HEK293 (cell line): ENCODE measurements at regions not wholly inside any gene's neighbourhood (a gene's known extent, or its start where the extent isn't known, plus 50 kb on each side); places are given as distances from the start of the nearest gene placed in this dataset.

Experiments
- CTCF ChIP-seq: fragments of 450-650 bp; formaldehyde crosslinking; IDR thresholded peaks from 2 replicates; pipeline ENCODE4 v1.5.1; 2016; ENCODE audit warnings: missing biosample characterization, missing genetic modification characterization
- TCF7L2 ChIP-seq: IDR thresholded peaks from 2 replicates; pipeline ENCODE4 v1.6.1; 2011; ENCODE audit warnings: low read depth, mild to moderate bottlenecking, inconsistent platforms, low read length, moderate library complexity, borderline replicate concordance
- YY1 ChIP-seq: fragments of 450-650 bp; formaldehyde crosslinking; IDR thresholded peaks from 2 replicates; pipeline ENCODE4 v1.5.1; 2018; ENCODE audit warnings: missing biosample characterization, missing genetic modification characterization
- ZNF488 ChIP-seq: fragments of 450-650 bp; formaldehyde crosslinking; IDR thresholded peaks from 2 replicates; pipeline ENCODE4 v1.5.1; 2016; ENCODE audit warnings: missing biosample characterization, missing genetic modification characterization
- ZNF639 ChIP-seq: fragments of 450-650 bp; formaldehyde crosslinking; IDR thresholded peaks from 2 replicates; pipeline ENCODE4 v1.5.1; 2016; ENCODE audit warnings: missing biosample characterization, missing genetic modification characterization
- ZNF654 ChIP-seq: fragments of 450-650 bp; formaldehyde crosslinking; IDR thresholded peaks from 2 replicates; pipeline ENCODE4 v1.5.1; 2016; ENCODE audit warnings: low read depth, missing biosample characterization, missing genetic modification characterization

GRCh38 chr1:190949939-190950338 is 472.3 kb upstream of the BRINP3 start:
- TF ChIP-seq CTCF (tag by site-specific recombination) (no peak), ZNF639 (tag by site-specific recombination) (no peak), YY1 (tag by site-specific recombination) (no peak), ZNF654 (tag by site-specific recombination) (no peak), ZNF488 (tag by site-specific recombination) (no peak), TCF7L2 (no peak)
